Astrocyte (in vitro differentiated cells and primary cell): ENCODE measurements at regions not wholly inside any gene's neighbourhood (a gene's known extent, or its start where the extent isn't known, plus 50 kb on each side); places are given as distances from the start of the nearest gene placed in this dataset.

Source experiments
- DNase-seq: peaks from one replicate; pipeline ENCODE4 v3.0.0-alpha.2; 2010; ENCODE audit warnings: low read depth
- FAIRE-seq: peaks from 2 replicates; lab custom pipeline; 2011; peaks lifted over from hg19 to GRCh38; lab: Jason Lieb, UNC
- H2AFZ ChIP-seq: 2 replicates; pipeline ENCODE4 v1.6.0; 2012; ENCODE audit warnings: low read depth, low read length, inconsistent platforms
- H3K27ac ChIP-seq: 2 replicates; pipeline ENCODE4 v1.5.1; 2011; ENCODE audit warnings: low read depth, low read length, inconsistent platforms
- H3K27me3 ChIP-seq: 2 replicates; pipeline ENCODE4 v1.6.0; 2011; ENCODE audit warnings: low read length, inconsistent platforms; ENCODE audit not compliant: insufficient read depth
- H3K36me3 ChIP-seq: 2 replicates; pipeline ENCODE4 v1.5.1; 2011; ENCODE audit warnings: low read length, inconsistent platforms; ENCODE audit not compliant: insufficient read depth
- H3K4me1 ChIP-seq: 2 replicates; pipeline ENCODE4 v1.5.1; 2011; ENCODE audit warnings: low read length, inconsistent platforms; ENCODE audit not compliant: insufficient read depth
- H3K4me2 ChIP-seq: 2 replicates; pipeline ENCODE4 v1.6.0; 2012; ENCODE audit warnings: low read length, inconsistent platforms
- H3K4me3 ChIP-seq: 2 replicates; pipeline ENCODE4 v1.5.1; 2011; ENCODE audit warnings: low read depth, mild to moderate bottlenecking, low read length, inconsistent platforms; ENCODE audit not compliant: insufficient read depth
- H3K79me2 ChIP-seq: 2 replicates; pipeline ENCODE4 v1.6.0; 2012; ENCODE audit warnings: mild to moderate bottlenecking, low read length, inconsistent platforms; ENCODE audit not compliant: insufficient read depth
- H3K9ac ChIP-seq: 2 replicates; pipeline ENCODE4 v1.6.0; 2012; ENCODE audit warnings: mild to moderate bottlenecking, low read length, inconsistent platforms
- H3K9me3 ChIP-seq: 2 replicates; pipeline ENCODE4 v1.5.1; 2012; ENCODE audit warnings: low read depth, mild to moderate bottlenecking, low read length, inconsistent platforms; ENCODE audit not compliant: insufficient read depth
- H4K20me1 ChIP-seq: 2 replicates; pipeline ENCODE4 v1.6.0; 2012; ENCODE audit warnings: low read length, inconsistent platforms; ENCODE audit not compliant: insufficient read depth
- H3K27ac Mint-ChIP-seq: one replicate; pipeline ENCODE4 v1.8.0; 2021; ENCODE audit warnings: mild to moderate bottlenecking, mixed read lengths; ENCODE audit not compliant: unreplicated experiment
- H3K27me3 Mint-ChIP-seq: one replicate; pipeline ENCODE4 v1.8.0; 2021; ENCODE audit warnings: low read depth, mixed read lengths; ENCODE audit not compliant: unreplicated experiment
- H3K36me3 Mint-ChIP-seq: one replicate; pipeline ENCODE4 v1.8.0; 2021; ENCODE audit warnings: low read depth, mixed read lengths; ENCODE audit not compliant: unreplicated experiment
- H3K4me1 Mint-ChIP-seq: one replicate; pipeline ENCODE4 v1.8.0; 2021; ENCODE audit warnings: low read depth, mixed read lengths; ENCODE audit not compliant: unreplicated experiment
- H3K4me3 Mint-ChIP-seq: one replicate; pipeline ENCODE4 v1.8.0; 2021; ENCODE audit warnings: mild to moderate bottlenecking, moderate library complexity, mixed read lengths; ENCODE audit not compliant: unreplicated experiment
- H3K9me3 Mint-ChIP-seq: one replicate; pipeline ENCODE4 v1.8.0; 2021; ENCODE audit warnings: mild to moderate bottlenecking, mixed read lengths; ENCODE audit not compliant: unreplicated experiment
- CTCF ChIP-seq: IDR thresholded peaks from 2 replicates; pipeline ENCODE4 v1.5.1; 2011; ENCODE audit warnings: low read depth, mild to moderate bottlenecking, inconsistent platforms, low read length, moderate library complexity; ENCODE audit not compliant: insufficient read depth
- EZH2 ChIP-seq: IDR thresholded peaks from 2 replicates; pipeline ENCODE4 v1.6.1; 2012; ENCODE audit warnings: mild to moderate bottlenecking, low read length, inconsistent platforms; ENCODE audit not compliant: insufficient read depth

GRCh38 chr2:45250176-45250575 lies 240.9 kb upstream of the SIX2 start:
- Histone ChIP-seq H3K4me2 (no peak overlapping the region), H3K79me2 (no peaks in the 10 kb centered on the region), H3K9ac (no peak overlapping the region), H3K27me3 (no peaks in the 10 kb centered on the region), H3K9me3 (no peaks in the 10 kb centered on the region), H3K4me1 (peaks cover 2% of the 10 kb centered on the region), H3K27ac (no peak overlapping the region), H3K4me3 (no peak overlapping the region), H3K36me3 (no peaks in the 10 kb centered on the region), H2AFZ (no peak overlapping the region), H4K20me1 (no peaks in the 10 kb centered on the region)
- Mint-ChIP-seq H3K36me3 (no peaks in the 10 kb centered on the region), H3K27me3 (no peaks in the 10 kb centered on the region), H3K27ac (no peak overlapping the region), H3K4me1 (peaks cover 11% of the 10 kb centered on the region), H3K4me3 (no peak overlapping the region), H3K9me3 (peaks cover 7% of the 10 kb centered on the region)
- DNase-seq (no peak), FAIRE-seq (no peak)
- no peak for TF ChIP-seq EZH2
- TF ChIP-seq CTCF = no peak

DNA sequence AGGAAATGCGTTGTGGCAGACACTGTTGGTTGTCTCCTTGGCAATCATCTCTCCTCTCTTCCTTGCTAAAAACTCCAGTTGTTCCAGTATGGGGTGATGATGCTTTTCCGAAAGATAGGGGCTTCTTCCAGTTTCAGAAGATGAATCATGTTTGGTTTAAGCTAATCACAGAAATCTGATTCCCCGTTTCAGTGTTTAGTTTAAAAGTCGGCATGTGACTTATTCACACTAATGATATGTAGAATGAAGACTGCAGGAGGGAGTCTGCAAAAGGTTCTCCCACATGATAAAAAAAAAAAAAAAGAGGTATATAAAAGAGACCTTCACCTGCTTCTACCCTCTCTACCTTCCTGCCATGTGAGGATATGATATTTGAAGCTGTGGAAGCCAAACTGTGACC lies 239.0 kb upstream of the SIX2 start:
- no peak for TF ChIP-seq EZH2
- TF ChIP-seq CTCF = no peak
- Mint-ChIP-seq H3K4me1 (peaks cover 18% of the 10 kb centered on the region), H3K9me3 (peaks cover 7% of the 10 kb centered on the region), H3K36me3 (no peaks in the 10 kb centered on the region), H3K27me3 (no peaks in the 10 kb centered on the region), H3K4me3 (no peak overlapping the region), H3K27ac (no peak overlapping the region)
- H3K79me2 ChIP-seq = no peaks in the 10 kb centered on the region
- no peaks in the 10 kb centered on the region for H4K20me1 ChIP-seq
- H3K27ac ChIP-seq = no peak overlapping the region
- FAIRE-seq (no peak), DNase-seq (no peak)
- no peak overlapping the region for H3K4me3 ChIP-seq
- H3K27me3 ChIP-seq = no peaks in the 10 kb centered on the region
- H3K36me3 ChIP-seq = no peaks in the 10 kb centered on the region
- H3K4me2 ChIP-seq = no peak overlapping the region
- no peaks in the 10 kb centered on the region for H3K9me3 ChIP-seq
- no peaks in the 10 kb centered on the region for H3K4me1 ChIP-seq
- H3K9ac ChIP-seq = no peak overlapping the region
- no peak overlapping the region for H2AFZ ChIP-seq

GRCh38 chr2:45244928-45245327 lies 235.7 kb upstream of the SIX2 start:
- H3K27me3 ChIP-seq = no peaks in the 10 kb centered on the region
- no peaks in the 10 kb centered on the region for H3K9me3 ChIP-seq
- no peaks in the 10 kb centered on the region for H3K36me3 ChIP-seq
- FAIRE-seq (no peak), DNase-seq (no peak)
- H3K4me3 ChIP-seq = no peak overlapping the region
- no peak overlapping the region for H3K4me3 Mint-ChIP-seq
- H3K4me1 ChIP-seq = peaks cover 20% of the 10 kb centered on the region
- H3K27ac ChIP-seq = no peak overlapping the region
- H2AFZ ChIP-seq = no peak overlapping the region
- no peaks in the 10 kb centered on the region for H4K20me1 ChIP-seq
- peaks cover 4% of the 10 kb centered on the region for H3K9me3 Mint-ChIP-seq
- H3K27ac Mint-ChIP-seq = no peak overlapping the region
- no peak overlapping the region for H3K4me2 ChIP-seq
- H3K36me3 Mint-ChIP-seq = no peaks in the 10 kb centered on the region
- peaks cover 33% of the 10 kb centered on the region for H3K4me1 Mint-ChIP-seq
- H3K9ac ChIP-seq = no peak overlapping the region
- H3K27me3 Mint-ChIP-seq = no peaks in the 10 kb centered on the region
- TF ChIP-seq CTCF (no peak), EZH2 (no peak)
- no peaks in the 10 kb centered on the region for H3K79me2 ChIP-seq
